ENCODE measurements at regions not wholly inside any gene's neighbourhood (a gene's known extent, or its start where the extent isn't known, plus 50 kb on each side); places are given as distances from the start of the nearest gene placed in this dataset.

DNA sequence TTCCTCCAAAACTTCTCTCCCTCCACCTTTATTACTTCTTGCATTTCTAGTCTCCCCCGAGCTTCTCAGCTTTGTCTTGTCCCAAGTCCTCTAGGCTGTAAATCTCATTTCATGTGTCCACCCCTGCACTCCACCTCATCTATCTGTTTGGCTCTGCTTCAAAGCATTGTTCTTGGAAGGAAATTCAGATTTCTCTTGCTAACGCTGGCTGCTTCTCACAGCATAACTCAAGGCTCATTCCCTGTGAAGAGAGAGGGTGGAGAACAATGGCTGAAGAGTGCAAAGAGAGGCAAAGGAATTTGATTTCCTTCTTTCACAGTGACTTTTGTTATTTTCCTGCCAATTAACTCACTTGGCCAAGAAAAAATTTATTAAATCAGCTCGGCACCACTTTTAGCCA lies 476.5 kb downstream of the TMEM114 start:
- no TSS peak for BruUV-seq (replicated peaks)
- H3K9me3 ChIP-seq (ENCODE audit: control insufficient read depth in 1 of 2, insufficient read depth in 1 of 2, low read depth in 1 of 2, low read length in 2 of 2): peaks cover 0 to 14% of the 10 kb centered on the region in 2 experiments; a peak in 2 of 4 replicates
- ATAC-seq: no peak
- H3K27me3 ChIP-seq (ENCODE audit: insufficient read depth, low read length): no peaks in the 10 kb centered on the region
- no peak overlapping the region for H3K27ac ChIP-seq (ENCODE audit: low read depth, low read length)
- H3K4me1 ChIP-seq (ENCODE audit: control insufficient read depth in 1 of 2, insufficient read depth in 2 of 2, low read length in 2 of 2): no peaks in the 10 kb centered on the region
- H3K79me2 ChIP-seq (ENCODE audit: insufficient read depth, low read length): no peaks in the 10 kb centered on the region
- no peak overlapping the region for H3K4me3 ChIP-seq (replicated peaks in 1 of 2; ENCODE audit: low read depth in 1 of 2, low read length in 2 of 2)
- no peaks in the 10 kb centered on the region for H3K9me2 ChIP-seq (ENCODE audit: insufficient read depth)
- DNase-seq (ENCODE audit: low read depth, low spot score): no peak
- H4K20me1 ChIP-seq (ENCODE audit: insufficient read depth): no peaks in the 10 kb centered on the region
- ChIA-PET POLR2A (no interaction called here), CTCF (no interaction called here), RAD21 (ENCODE audit: low non-redundant PET in 1 of 2, low total read pairs in 2 of 2, uncharacterized antibody in 2 of 2, unreplicated experiment in 2 of 2) (no interaction called here)
- H2AFZ ChIP-seq (ENCODE audit: low read depth, low read length, poor library complexity, severe bottlenecking): no peak overlapping the region
- TF ChIP-seq EZH2 (IDR thresholded peaks at IDR 0.05): no peak
- TF ChIP-seq POLR2AphosphoS5 (IDR thresholded peaks at IDR 0.05; ENCODE audit: low read depth, low read length): no peak
- H3K9ac ChIP-seq (ENCODE audit: low read length): no peak overlapping the region
- no peaks in the 10 kb centered on the region for H3K36me3 ChIP-seq (ENCODE audit: control insufficient read depth in 1 of 2, insufficient read depth in 2 of 2, low read length in 2 of 2)
- intact Hi-C loops (cut with micrococcal nuclease): no loop called here
- H3K4me2 ChIP-seq (ENCODE audit: low read length): no peak overlapping the region

- Histone ChIP-seq H3K36me3 (ENCODE audit: control insufficient read depth in 1 of 2, insufficient read depth in 2 of 2, low read length in 2 of 2) (no peaks in the 10 kb centered on the region), H3K27me3 (ENCODE audit: insufficient read depth, low read length) (no peaks in the 10 kb centered on the region), H4K20me1 (ENCODE audit: insufficient read depth) (no peaks in the 10 kb centered on the region), H2AFZ (ENCODE audit: low read depth, low read length, poor library complexity, severe bottlenecking) (no peak overlapping the region), H3K4me1 (ENCODE audit: control insufficient read depth in 1 of 2, insufficient read depth in 2 of 2, low read length in 2 of 2) (no peaks in the 10 kb centered on the region), H3K9me3 (ENCODE audit: control insufficient read depth in 1 of 2, insufficient read depth in 1 of 2, low read depth in 1 of 2, low read length in 2 of 2) (peaks cover 0 to 14% of the 10 kb centered on the region in 2 experiments; a peak in 2 of 4 replicates), H3K4me3 (replicated peaks in 1 of 2; ENCODE audit: low read depth in 1 of 2, low read length in 2 of 2) (no peak overlapping the region), H3K9ac (ENCODE audit: low read length) (no peak overlapping the region), H3K27ac (ENCODE audit: low read depth, low read length) (no peak overlapping the region), H3K79me2 (ENCODE audit: insufficient read depth, low read length) (no peaks in the 10 kb centered on the region), H3K9me2 (ENCODE audit: insufficient read depth) (no peaks in the 10 kb centered on the region), H3K4me2 (ENCODE audit: low read length) (no peak overlapping the region)
- no TSS peak for BruUV-seq (replicated peaks)
- CTCF ChIA-PET: no interaction called here
- DNase-seq (ENCODE audit: low read depth, low spot score) (no peak), ATAC-seq (no peak)
- RAD21 ChIA-PET (ENCODE audit: low non-redundant PET in 1 of 2, low total read pairs in 2 of 2, uncharacterized antibody in 2 of 2, unreplicated experiment in 2 of 2): no interaction called here
- intact Hi-C loops (cut with micrococcal nuclease): no loop called here
- POLR2A ChIA-PET: no interaction called here
- TF ChIP-seq CBX3 (IDR thresholded peaks at IDR 0.05; ENCODE audit: low read depth) (no peak), TCF7L2 (IDR thresholded peaks at IDR 0.05; ENCODE audit: borderline replicate concordance, extremely low read depth, insufficient read depth, insufficient read length) (no peak), YY1 (IDR thresholded peaks at IDR 0.05; ENCODE audit: extremely low read depth, insufficient replicate concordance, low read depth, low read length) (no peak), RAD21 (IDR thresholded peaks at IDR 0.05; ENCODE audit: low read depth) (no peak), SP1 (IDR thresholded peaks at IDR 0.05; ENCODE audit: low read depth) (no peak), ELF1 (IDR thresholded peaks at IDR 0.05; ENCODE audit: borderline replicate concordance, low read depth) (no peak), POLR2A (IDR thresholded peaks at IDR 0.05; ENCODE audit: borderline replicate concordance, extremely low read depth, insufficient read depth, insufficient read length) (no peak), SRF (IDR thresholded peaks at IDR 0.05; ENCODE audit: low read depth) (no peak), ZFX (IDR thresholded peaks at IDR 0.05) (no peak), FOSL1 (IDR thresholded peaks at IDR 0.05; ENCODE audit: low read depth) (no peak), EZH2 (IDR thresholded peaks at IDR 0.05) (no peak)
- TF ChIP-seq, protein P1, sequence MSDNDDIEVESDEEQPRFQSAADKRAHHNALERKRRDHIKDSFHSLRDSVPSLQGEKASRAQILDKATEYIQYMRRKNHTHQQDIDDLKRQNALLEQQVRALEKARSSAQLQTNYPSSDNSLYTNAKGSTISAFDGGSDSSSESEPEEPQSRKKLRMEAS (IDR thresholded peaks at IDR 0.05): no peak
- TF ChIP-seq, protein P2, sequence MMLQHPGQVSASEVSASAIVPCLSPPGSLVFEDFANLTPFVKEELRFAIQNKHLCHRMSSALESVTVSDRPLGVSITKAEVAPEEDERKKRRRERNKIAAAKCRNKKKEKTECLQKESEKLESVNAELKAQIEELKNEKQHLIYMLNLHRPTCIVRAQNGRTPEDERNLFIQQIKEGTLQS (IDR thresholded peaks at IDR 0.05): no peak
- TF ChIP-seq, protein P3, sequence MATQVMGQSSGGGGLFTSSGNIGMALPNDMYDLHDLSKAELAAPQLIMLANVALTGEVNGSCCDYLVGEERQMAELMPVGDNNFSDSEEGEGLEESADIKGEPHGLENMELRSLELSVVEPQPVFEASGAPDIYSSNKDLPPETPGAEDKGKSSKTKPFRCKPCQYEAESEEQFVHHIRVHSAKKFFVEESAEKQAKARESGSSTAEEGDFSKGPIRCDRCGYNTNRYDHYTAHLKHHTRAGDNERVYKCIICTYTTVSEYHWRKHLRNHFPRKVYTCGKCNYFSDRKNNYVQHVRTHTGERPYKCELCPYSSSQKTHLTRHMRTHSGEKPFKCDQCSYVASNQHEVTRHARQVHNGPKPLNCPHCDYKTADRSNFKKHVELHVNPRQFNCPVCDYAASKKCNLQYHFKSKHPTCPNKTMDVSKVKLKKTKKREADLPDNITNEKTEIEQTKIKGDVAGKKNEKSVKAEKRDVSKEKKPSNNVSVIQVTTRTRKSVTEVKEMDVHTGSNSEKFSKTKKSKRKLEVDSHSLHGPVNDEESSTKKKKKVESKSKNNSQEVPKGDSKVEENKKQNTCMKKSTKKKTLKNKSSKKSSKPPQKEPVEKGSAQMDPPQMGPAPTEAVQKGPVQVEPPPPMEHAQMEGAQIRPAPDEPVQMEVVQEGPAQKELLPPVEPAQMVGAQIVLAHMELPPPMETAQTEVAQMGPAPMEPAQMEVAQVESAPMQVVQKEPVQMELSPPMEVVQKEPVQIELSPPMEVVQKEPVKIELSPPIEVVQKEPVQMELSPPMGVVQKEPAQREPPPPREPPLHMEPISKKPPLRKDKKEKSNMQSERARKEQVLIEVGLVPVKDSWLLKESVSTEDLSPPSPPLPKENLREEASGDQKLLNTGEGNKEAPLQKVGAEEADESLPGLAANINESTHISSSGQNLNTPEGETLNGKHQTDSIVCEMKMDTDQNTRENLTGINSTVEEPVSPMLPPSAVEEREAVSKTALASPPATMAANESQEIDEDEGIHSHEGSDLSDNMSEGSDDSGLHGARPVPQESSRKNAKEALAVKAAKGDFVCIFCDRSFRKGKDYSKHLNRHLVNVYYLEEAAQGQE (IDR thresholded peaks at IDR 0.05; ENCODE audit: low read depth): no peak
Measured at GRCh38 chr16:8110572-8111514, 479.5 kb downstream of the TMEM114 start.

All from HCT116 (cell line).